Astrocyte of the cerebellum (primary cell): ENCODE measurements at regions not wholly inside any gene's neighbourhood (a gene's known extent, or its start where the extent isn't known, plus 50 kb on each side); places are given as distances from the start of the nearest gene placed in this dataset.

Experiments used
- DNase-seq: peaks from one replicate; pipeline ENCODE4 v3.0.0-alpha.2; 2011; ENCODE audit warnings: low read depth
- H3K4me3 ChIP-seq: 2 replicates; pipeline ENCODE4 v1.5.1; 2011; ENCODE audit warnings: mild to moderate bottlenecking, low read depth, low read length, moderate library complexity
- CTCF ChIP-seq: IDR thresholded peaks from 2 replicates; pipeline ENCODE4 v1.5.1; 2012; ENCODE audit warnings: low read length, low read depth, moderate library complexity, mild to moderate bottlenecking; ENCODE audit errors: missing control alignments
- in situ Hi-C: cut with HindIII; loops from 2 replicates; pipeline ENCODE4 v1.10.0; 2017; ENCODE audit warnings: low sequenced_read_pairs

DNA sequence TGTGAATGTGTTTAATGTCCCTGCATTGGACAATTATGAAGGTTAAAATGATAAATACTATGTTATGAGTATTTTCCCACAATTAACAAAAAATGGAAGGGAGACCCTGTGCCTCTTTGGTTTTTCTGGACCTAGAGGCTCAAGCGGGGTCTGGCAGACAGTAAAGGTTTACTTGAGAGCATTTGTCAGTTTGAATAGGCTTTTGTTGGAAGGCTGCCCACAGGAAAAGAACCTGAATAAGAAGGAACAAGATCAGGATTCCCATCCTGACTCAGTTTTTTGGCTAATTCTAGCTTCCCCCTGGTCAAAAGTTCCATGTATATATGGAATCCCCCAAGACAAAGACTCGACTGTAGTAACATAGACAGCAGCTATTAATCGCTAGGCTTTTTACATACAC is 150.9 kb upstream of the JUN start:
- in situ Hi-C loops = no loop called here
- H3K4me3 ChIP-seq = no peak overlapping the region
- TF ChIP-seq CTCF = no peak
- DNase-seq = no peak

GRCh38 chr1:58936973-58937372 is 153.1 kb upstream of the JUN start:
- H3K4me3 ChIP-seq = no peak overlapping the region
- no peak for DNase-seq
- in situ Hi-C loops = no loop called here
- no peak for TF ChIP-seq CTCF

- in situ Hi-C loops = no loop called here
- no peak for TF ChIP-seq CTCF
- H3K4me3 ChIP-seq = no peak overlapping the region
Observed at GRCh38 chr1:58939146-58939545, 155.3 kb upstream of the JUN start.

DNA sequence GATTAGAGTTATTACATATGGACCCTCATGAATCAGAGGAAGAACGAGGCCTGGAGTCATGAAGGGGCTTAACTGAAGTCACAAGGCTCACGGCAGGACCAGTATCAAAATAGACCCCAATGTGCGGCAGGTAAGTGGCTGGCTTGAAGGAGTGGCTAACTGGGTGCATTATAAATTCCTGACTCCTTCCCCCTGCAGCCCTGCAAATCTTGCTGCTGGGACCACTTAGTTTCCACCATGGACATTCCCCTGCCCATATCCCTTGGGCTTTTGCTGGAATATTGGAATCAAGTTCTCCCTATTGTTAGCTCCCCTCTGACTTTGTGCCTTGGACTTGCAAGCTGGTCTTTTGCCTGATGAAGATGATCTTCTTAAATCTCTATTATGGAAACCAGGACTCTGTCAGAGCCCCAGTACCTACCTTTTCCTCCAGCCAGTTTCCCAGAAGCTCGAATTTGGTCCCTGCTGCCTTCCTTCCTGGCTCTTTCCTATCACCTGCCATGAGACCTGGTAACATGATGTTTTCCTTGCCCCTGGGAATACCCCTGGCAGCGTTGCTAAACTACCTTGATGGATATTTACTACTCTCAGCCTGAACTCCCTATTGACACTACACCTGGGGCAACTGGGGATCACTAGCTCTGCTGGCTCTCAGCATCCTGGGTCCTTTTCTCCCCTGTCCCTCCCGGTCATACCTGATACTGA is 156.0 kb upstream of the JUN start:
- in situ Hi-C loops = no loop called here
- H3K4me3 ChIP-seq = no peak overlapping the region
- TF ChIP-seq CTCF = no peak
- no peak for DNase-seq

More at GRCh38 chr1:58939146-58939545, 155.3 kb upstream of the JUN start:
- no peak for DNase-seq

DNA sequence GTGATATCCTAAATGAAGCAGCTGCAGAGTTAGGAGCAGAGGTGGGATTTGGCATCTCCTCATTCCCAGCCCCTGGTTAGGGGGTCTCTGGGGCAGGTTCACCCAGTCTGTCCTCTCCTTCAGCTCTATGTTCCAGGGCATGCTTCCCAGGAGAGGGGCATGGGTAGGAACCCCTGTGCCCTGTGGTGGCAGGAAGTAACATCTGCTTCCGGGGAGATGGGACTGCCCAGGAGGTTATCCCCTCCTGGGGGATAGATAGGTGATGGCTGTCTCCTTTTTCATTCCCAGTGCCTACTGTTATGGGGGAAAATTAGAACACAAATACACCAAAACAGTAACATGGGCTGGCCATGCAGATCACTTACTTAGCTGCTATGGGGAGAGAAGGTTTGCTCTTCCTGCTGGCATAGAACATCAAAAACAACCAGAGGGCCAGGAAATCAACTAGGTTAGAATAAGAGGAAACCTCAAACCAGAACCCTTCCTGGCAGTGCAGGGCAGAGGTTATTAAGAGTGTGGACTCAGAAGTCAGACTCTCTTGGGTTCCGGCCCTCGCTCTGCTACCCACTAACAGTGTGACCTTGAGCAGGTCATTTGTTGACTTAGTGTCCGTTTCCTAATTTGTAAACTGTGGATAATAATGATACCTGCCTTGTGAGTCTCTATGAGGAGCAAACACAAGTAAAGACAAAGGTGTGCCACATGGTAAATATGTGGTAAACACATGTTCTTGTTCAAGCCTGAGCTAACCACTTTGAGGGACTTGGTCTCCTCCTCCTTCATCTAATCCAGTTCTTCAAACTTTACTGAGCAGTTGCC is 157.8 kb upstream of the JUN start:
- in situ Hi-C loops = no loop called here
- TF ChIP-seq CTCF = no peak
- H3K4me3 ChIP-seq = no peak overlapping the region
- DNase-seq = no peak

GRCh38 chr1:58942759-58943191 is 158.9 kb upstream of the JUN start:
- in situ Hi-C loops = no loop called here
- no peak for TF ChIP-seq CTCF
- no peak for DNase-seq
- H3K4me3 ChIP-seq = no peak overlapping the region
